ENCODE measurements at regions not wholly inside any gene's neighbourhood (a gene's known extent, or its start where the extent isn't known, plus 50 kb on each side); places are given as distances from the start of the nearest gene placed in this dataset.

DNA sequence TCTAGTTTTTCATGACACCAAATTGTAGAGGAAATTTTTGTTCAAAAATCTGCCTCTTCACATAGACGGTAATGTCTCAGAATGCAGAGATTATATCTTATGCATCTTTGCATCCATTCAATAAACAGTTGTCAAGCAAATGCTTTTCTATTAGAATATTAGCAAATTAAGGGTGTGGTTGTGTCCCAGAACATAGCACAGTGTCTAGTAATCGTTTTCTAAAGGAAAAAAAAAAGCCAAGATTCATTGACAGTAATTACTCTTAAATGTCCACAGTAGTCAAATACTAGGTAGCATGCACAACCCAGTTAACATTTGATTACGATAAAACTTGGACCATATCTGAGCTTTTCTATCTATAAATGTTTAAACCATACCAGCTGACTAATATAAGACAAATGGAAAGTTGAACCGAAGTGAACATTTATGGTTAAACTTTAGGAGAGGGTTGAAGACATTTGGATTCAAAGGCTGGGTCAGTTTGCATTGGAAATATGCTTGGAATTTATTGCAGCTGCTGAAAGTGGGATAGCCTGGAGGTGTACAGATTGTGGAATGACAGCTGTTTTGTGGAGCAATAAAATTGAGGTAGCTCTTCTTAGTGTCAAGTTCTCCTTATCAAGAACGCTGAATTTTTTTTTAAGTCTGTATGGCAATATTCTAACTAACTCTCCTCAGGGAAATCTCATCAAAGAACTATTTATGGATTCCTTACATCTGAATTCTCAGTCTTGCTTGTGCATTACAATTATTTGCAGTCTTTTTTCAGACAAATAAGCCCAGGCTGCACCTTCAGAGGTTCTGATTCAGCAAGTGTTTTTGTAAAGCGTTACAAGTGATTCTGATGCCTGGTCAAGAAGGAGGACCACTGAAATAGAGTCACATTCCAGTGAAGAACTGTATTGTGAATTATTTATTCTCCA is 66.7 kb upstream of the ATP2B1 start (continued):
- TF ChIP-seq, protein P1, sequence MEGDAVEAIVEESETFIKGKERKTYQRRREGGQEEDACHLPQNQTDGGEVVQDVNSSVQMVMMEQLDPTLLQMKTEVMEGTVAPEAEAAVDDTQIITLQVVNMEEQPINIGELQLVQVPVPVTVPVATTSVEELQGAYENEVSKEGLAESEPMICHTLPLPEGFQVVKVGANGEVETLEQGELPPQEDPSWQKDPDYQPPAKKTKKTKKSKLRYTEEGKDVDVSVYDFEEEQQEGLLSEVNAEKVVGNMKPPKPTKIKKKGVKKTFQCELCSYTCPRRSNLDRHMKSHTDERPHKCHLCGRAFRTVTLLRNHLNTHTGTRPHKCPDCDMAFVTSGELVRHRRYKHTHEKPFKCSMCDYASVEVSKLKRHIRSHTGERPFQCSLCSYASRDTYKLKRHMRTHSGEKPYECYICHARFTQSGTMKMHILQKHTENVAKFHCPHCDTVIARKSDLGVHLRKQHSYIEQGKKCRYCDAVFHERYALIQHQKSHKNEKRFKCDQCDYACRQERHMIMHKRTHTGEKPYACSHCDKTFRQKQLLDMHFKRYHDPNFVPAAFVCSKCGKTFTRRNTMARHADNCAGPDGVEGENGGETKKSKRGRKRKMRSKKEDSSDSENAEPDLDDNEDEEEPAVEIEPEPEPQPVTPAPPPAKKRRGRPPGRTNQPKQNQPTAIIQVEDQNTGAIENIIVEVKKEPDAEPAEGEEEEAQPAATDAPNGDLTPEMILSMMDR (IDR thresholded peaks at IDR 0.05; ENCODE audit: low read depth, low read length, missing input control), result no peak
- TF ChIP-seq TAF1 (conservative IDR thresholded peaks at IDR 0.05), result no peak
- TF ChIP-seq JUND (IDR thresholded peaks at IDR 0.05), result no peak
- TF ChIP-seq HNF4G (IDR thresholded peaks at IDR 0.05), result no peak
- TF ChIP-seq FOXA1 (IDR thresholded peaks at IDR 0.05), result no peak
- no peak for TF ChIP-seq RXRA (IDR thresholded peaks at IDR 0.05)
- TF ChIP-seq NR2F2 (IDR thresholded peaks at IDR 0.05), result no peak
- no peak for TF ChIP-seq FOXA2 (IDR thresholded peaks at IDR 0.05)

DNA sequence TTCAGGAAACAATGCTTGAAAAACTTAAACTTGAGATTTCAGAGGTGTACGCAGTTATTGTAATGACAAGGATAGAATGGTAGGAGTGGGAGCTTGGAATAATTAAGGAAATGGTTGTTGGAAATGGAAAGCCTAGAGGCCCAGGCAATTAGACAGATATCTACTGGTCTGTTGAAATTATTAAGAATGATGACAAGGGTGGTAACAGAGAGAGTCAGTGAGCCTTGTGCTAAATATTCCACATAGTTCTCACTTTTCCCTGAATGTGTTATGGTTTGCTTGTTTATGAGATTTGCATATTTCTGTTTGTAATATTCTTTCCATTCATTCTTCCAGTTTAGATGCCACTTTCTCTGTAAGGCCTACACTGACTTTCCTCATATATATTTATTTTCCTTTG is 66.0 kb upstream of the ATP2B1 start:
- H3K9ac ChIP-seq (ENCODE audit: low read depth in 1 of 2, low read length in 2 of 2), result no peak overlapping the region
- whole genome bisulfite sequencing, result 97% methylated on average over 1 of the region's 1 CpG
- H3K4me3 ChIP-seq (ENCODE audit: low read depth in 1 of 3, low read length in 3 of 3), result no peak overlapping the region
- H3K9me3 ChIP-seq (ENCODE audit: control insufficient read depth in 4 of 4, low read length in 3 of 4), result no peaks in the 10 kb centered on the region
- no peak overlapping the region for H3K27ac ChIP-seq (ENCODE audit: low read depth in 1 of 2, low read length in 2 of 2)
- DNase-seq (ENCODE audit: low spot score), result no peak
- no peaks in the 10 kb centered on the region for H3K27me3 ChIP-seq (ENCODE audit: control insufficient read depth in 4 of 4, insufficient read depth in 4 of 4, low read length in 3 of 4)
- TF ChIP-seq NR2F2 (IDR thresholded peaks at IDR 0.05) (no peak), SP1 (IDR thresholded peaks at IDR 0.05) (no peak)
- H3K4me1 ChIP-seq (ENCODE audit: control insufficient read depth in 4 of 4, insufficient read depth in 4 of 4, low read length in 3 of 4), result no peaks in the 10 kb centered on the region
- H3K36me3 ChIP-seq (ENCODE audit: control insufficient read depth in 4 of 4, insufficient read depth in 3 of 4, low read depth in 1 of 4, low read length in 3 of 4), result no peaks in the 10 kb centered on the region

DNA sequence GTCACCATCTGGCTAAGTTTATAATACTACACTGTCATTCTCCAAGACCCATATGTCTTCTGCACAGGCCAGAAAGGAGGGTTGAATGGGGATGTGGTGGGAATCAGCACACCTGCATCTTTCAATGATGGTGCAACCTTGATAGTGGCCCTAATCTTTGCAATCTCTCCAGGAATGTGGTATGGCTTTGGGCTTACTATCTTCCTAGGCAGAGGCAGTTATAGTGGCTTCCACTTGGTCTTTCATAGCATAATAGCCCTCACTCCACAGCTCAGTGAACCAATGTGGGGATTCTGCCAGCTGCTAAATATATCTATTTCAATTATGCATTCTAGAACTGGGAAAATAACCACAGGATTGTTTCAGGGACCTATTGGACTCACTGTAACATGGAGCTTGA is 61.8 kb upstream of the ATP2B1 start:
- H3K9ac ChIP-seq (ENCODE audit: low read depth in 1 of 2, low read length in 2 of 2), result no peak overlapping the region
- DNase-seq (ENCODE audit: low spot score), result no peak
- H3K4me1 ChIP-seq (ENCODE audit: control insufficient read depth in 4 of 4, insufficient read depth in 4 of 4, low read length in 3 of 4), result no peaks in the 10 kb centered on the region
- no peaks in the 10 kb centered on the region for H3K9me3 ChIP-seq (ENCODE audit: control insufficient read depth in 4 of 4, low read length in 3 of 4)
- no peaks in the 10 kb centered on the region for H3K36me3 ChIP-seq (ENCODE audit: control insufficient read depth in 4 of 4, insufficient read depth in 3 of 4, low read depth in 1 of 4, low read length in 3 of 4)
- no peak for TF ChIP-seq YY1 (IDR thresholded peaks at IDR 0.05)
- TF ChIP-seq HNF4A (conservative IDR thresholded peaks at IDR 0.05), result no peak
- no peak for TF ChIP-seq HNF4G (IDR thresholded peaks at IDR 0.05)
- TF ChIP-seq EGR1 (IDR thresholded peaks at IDR 0.05; ENCODE audit: low read depth in 2 of 2), result no peak
- TF ChIP-seq, protein P2, sequence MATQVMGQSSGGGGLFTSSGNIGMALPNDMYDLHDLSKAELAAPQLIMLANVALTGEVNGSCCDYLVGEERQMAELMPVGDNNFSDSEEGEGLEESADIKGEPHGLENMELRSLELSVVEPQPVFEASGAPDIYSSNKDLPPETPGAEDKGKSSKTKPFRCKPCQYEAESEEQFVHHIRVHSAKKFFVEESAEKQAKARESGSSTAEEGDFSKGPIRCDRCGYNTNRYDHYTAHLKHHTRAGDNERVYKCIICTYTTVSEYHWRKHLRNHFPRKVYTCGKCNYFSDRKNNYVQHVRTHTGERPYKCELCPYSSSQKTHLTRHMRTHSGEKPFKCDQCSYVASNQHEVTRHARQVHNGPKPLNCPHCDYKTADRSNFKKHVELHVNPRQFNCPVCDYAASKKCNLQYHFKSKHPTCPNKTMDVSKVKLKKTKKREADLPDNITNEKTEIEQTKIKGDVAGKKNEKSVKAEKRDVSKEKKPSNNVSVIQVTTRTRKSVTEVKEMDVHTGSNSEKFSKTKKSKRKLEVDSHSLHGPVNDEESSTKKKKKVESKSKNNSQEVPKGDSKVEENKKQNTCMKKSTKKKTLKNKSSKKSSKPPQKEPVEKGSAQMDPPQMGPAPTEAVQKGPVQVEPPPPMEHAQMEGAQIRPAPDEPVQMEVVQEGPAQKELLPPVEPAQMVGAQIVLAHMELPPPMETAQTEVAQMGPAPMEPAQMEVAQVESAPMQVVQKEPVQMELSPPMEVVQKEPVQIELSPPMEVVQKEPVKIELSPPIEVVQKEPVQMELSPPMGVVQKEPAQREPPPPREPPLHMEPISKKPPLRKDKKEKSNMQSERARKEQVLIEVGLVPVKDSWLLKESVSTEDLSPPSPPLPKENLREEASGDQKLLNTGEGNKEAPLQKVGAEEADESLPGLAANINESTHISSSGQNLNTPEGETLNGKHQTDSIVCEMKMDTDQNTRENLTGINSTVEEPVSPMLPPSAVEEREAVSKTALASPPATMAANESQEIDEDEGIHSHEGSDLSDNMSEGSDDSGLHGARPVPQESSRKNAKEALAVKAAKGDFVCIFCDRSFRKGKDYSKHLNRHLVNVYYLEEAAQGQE (IDR thresholded peaks at IDR 0.05), result no peak
- no peak for TF ChIP-seq FOXA1 (IDR thresholded peaks at IDR 0.05)
- no peak for TF ChIP-seq RXRA (IDR thresholded peaks at IDR 0.05)
- TF ChIP-seq, protein P3, sequence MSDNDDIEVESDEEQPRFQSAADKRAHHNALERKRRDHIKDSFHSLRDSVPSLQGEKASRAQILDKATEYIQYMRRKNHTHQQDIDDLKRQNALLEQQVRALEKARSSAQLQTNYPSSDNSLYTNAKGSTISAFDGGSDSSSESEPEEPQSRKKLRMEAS (IDR thresholded peaks at IDR 0.05), result no peak
- no peak for TF ChIP-seq GABPA (IDR thresholded peaks at IDR 0.05 in 1 of 2, conservative IDR thresholded peaks at IDR 0.05 in 1 of 2)
- TF ChIP-seq, protein P4, sequence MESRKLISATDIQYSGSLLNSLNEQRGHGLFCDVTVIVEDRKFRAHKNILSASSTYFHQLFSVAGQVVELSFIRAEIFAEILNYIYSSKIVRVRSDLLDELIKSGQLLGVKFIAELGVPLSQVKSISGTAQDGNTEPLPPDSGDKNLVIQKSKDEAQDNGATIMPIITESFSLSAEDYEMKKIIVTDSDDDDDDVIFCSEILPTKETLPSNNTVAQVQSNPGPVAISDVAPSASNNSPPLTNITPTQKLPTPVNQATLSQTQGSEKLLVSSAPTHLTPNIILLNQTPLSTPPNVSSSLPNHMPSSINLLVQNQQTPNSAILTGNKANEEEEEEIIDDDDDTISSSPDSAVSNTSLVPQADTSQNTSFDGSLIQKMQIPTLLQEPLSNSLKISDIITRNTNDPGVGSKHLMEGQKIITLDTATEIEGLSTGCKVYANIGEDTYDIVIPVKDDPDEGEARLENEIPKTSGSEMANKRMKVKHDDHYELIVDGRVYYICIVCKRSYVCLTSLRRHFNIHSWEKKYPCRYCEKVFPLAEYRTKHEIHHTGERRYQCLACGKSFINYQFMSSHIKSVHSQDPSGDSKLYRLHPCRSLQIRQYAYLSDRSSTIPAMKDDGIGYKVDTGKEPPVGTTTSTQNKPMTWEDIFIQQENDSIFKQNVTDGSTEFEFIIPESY (IDR thresholded peaks at IDR 0.05), result no peak
- no peak for TF ChIP-seq RAD21 (IDR thresholded peaks at IDR 0.05)
- no peak for TF ChIP-seq FOXA2 (IDR thresholded peaks at IDR 0.05)
- TF ChIP-seq, protein P1 (IDR thresholded peaks at IDR 0.05; ENCODE audit: low read depth, low read length, missing input control), result no peak
- TF ChIP-seq, protein P5, sequence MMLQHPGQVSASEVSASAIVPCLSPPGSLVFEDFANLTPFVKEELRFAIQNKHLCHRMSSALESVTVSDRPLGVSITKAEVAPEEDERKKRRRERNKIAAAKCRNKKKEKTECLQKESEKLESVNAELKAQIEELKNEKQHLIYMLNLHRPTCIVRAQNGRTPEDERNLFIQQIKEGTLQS (IDR thresholded peaks at IDR 0.05), result no peak
- TF ChIP-seq TAF1 (conservative IDR thresholded peaks at IDR 0.05), result no peak
- no peak for TF ChIP-seq JUND (IDR thresholded peaks at IDR 0.05)
- TF ChIP-seq NR2F2 (IDR thresholded peaks at IDR 0.05), result no peak
- no peak for TF ChIP-seq SP1 (IDR thresholded peaks at IDR 0.05)
- no peak overlapping the region for H3K4me3 ChIP-seq (ENCODE audit: low read depth in 1 of 3, low read length in 3 of 3)
- no peaks in the 10 kb centered on the region for H3K27me3 ChIP-seq (ENCODE audit: control insufficient read depth in 4 of 4, insufficient read depth in 4 of 4, low read length in 3 of 4)
- no peak overlapping the region for H3K27ac ChIP-seq (ENCODE audit: low read depth in 1 of 2, low read length in 2 of 2)
